Gastroesophageal sphincter (tissue), 4 donors: ENCODE measurements at regions not wholly inside any gene's neighbourhood (a gene's known extent, or its start where the extent isn't known, plus 50 kb on each side); places are given as distances from the start of the nearest gene placed in this dataset.

Experiments used
- ATAC-seq: fragments of 150-250 bp; one replicate; pipeline ENCODE4 v1.9.1; 2016; ENCODE audit warnings: mild to moderate bottlenecking, moderate library complexity
- H3K27ac ChIP-seq, 4 donors: fragments of 200-600 bp; sonication (generic) in 3 of 4; 1 replicate in 3 of 4; 2 replicates in 1 of 4; pipeline ENCODE4 v1.5.1; 2016 to 2019
- H3K27me3 ChIP-seq: fragments of 200-600 bp; sonication (generic); one replicate; pipeline ENCODE4 v1.5.1; 2019
- H3K36me3 ChIP-seq, 2 donors: fragments of 200-600 bp; sonication (generic); one replicate each; pipeline ENCODE4 v1.5.1; 2019; ENCODE audit warnings: control low read depth in 1 of 2
- H3K4me1 ChIP-seq, 3 donors: fragments of 200-600 bp; sonication (generic); 1 replicate in 2 of 3; 2 replicates in 1 of 3; pipeline ENCODE4 v1.5.1; 2016 to 2019; ENCODE audit warnings: control low read depth in 2 of 3
- H3K4me3 ChIP-seq, 2 donors: fragments of 200-600 bp; sonication (generic); one replicate each; pipeline ENCODE4 v1.5.1; 2019; ENCODE audit warnings: mild to moderate bottlenecking in 1 of 2, moderate library complexity in 1 of 2
- H3K9me3 ChIP-seq, 3 donors: fragments of 200-600 bp; sonication (generic); one replicate each; pipeline ENCODE4 v1.5.1; 2017 to 2019; ENCODE audit warnings: control low read depth in 2 of 3
- EP300 ChIP-seq: sonication (generic); formaldehyde crosslinking; IDR thresholded peaks from one replicate; pipeline ENCODE4 v1.6.1; 2017; ENCODE audit warnings: antibody characterized with exemption, mild to moderate bottlenecking
- POLR2A ChIP-seq, 2 donors: fragments of 450-650 bp; IDR thresholded peaks; one replicate each; pipeline ENCODE4 v1.6.1; 2017; ENCODE audit warnings: antibody characterized with exemption in 2 of 2, mild to moderate bottlenecking in 2 of 2, moderate library complexity in 1 of 2
- POLR2AphosphoS5 ChIP-seq: sonication (generic); formaldehyde crosslinking; IDR thresholded peaks from one replicate; pipeline ENCODE4 v1.6.1; 2017; ENCODE audit warnings: antibody characterized with exemption
- WGBS, 2 donors: methylation state at CpG; one replicate each; pipeline ENCODE4 v1.1.5; 2018; ENCODE audit warnings: low coverage in 1 of 2; 5-methylcytosine and 5-hydroxymethylcytosine counted together
- TF ChIP-seq, protein P1 (sequence below), 4 experiments: fragments of 200-600 bp in 2 of 4; fragments of 450-650 bp in 2 of 4; sonication (generic) in 1 of 4; IDR thresholded peaks; one replicate each; pipeline ENCODE4 v1.5.1; 2017 to 2019; ENCODE audit warnings: antibody characterized with exemption in 4 of 4, mild to moderate bottlenecking in 2 of 4, moderate library complexity in 2 of 4

DNA sequence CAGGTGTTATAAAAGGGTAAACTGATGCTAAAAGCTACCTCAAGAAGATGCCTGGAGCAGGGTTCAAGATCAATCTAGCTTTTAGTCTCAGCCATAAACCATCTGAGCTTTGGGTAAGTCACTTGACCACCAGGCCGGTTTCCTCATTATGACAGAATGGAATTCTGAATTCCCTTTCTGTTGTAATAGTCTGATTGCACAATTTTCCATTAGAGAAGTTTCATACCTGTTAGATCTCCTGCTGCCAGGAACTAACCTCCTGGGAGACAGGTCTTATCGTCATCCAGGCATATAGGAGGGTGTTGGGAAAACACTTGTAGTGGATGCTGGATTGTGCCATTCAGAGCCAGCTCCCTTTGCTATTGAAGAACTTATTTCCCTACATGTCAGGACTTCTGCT lies 272.5 kb downstream of the TDRD15 start:
- Histone ChIP-seq H3K36me3 (no peaks in the 10 kb centered on the region), H3K4me3 (no peak overlapping the region), H3K27ac (no peak overlapping the region), H3K4me1 (no peaks in the 10 kb centered on the region), H3K9me3 (no peaks in the 10 kb centered on the region), H3K27me3 (no peaks in the 10 kb centered on the region)
- 50 to 80% methylated on average over 1 to 2 of the region's 2 CpGs for WGBS, 2 donors
- no peak for ATAC-seq
- no peak for TF ChIP-seq POLR2A (IDR thresholded peaks at IDR 0.05)
- TF ChIP-seq EP300, result no peak
- TF ChIP-seq POLR2AphosphoS5, result no peak
- TF ChIP-seq, protein P1, sequence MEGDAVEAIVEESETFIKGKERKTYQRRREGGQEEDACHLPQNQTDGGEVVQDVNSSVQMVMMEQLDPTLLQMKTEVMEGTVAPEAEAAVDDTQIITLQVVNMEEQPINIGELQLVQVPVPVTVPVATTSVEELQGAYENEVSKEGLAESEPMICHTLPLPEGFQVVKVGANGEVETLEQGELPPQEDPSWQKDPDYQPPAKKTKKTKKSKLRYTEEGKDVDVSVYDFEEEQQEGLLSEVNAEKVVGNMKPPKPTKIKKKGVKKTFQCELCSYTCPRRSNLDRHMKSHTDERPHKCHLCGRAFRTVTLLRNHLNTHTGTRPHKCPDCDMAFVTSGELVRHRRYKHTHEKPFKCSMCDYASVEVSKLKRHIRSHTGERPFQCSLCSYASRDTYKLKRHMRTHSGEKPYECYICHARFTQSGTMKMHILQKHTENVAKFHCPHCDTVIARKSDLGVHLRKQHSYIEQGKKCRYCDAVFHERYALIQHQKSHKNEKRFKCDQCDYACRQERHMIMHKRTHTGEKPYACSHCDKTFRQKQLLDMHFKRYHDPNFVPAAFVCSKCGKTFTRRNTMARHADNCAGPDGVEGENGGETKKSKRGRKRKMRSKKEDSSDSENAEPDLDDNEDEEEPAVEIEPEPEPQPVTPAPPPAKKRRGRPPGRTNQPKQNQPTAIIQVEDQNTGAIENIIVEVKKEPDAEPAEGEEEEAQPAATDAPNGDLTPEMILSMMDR (IDR thresholded peaks at IDR 0.05), result no peak

DNA sequence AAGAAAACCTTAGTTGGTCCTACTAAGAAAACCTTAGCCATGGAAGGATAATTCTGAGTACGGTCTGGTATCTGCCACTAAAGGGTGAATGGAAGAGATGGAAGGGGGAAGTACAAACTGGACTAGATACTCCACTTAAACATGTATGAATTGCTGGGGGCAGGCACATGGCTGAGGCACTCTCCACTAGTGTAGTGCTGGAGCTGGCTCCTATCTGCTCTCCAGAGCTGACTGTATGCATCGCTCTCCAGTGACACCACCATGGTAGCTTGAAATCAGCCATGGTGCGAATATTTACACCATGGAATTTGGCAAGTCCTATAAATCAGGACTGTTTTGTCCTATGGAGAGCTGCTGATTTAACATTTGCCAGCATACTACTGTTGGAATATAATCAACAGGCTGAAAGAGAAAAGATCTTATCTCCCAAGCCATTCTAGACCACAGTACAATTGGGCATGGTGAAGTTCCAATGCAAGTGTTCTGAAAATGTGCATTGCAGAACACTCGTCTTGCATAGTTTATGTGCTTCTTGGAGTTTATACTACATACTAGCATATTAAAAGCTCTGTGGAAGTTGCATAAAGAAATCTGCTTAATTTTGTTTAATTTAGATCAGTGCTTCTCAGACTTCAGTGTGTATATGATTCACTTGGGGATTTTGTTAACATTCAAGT lies 277.4 kb downstream of the TDRD15 start:
- Histone ChIP-seq H3K27me3 (no peaks in the 10 kb centered on the region), H3K4me3 (no peak overlapping the region), H3K4me1 (no peaks in the 10 kb centered on the region), H3K27ac (no peak overlapping the region), H3K9me3 (no peaks in the 10 kb centered on the region), H3K36me3 (no peaks in the 10 kb centered on the region)
- WGBS, 2 donors, result 79 to 100% methylated on average over 2 to 4 of the region's 4 CpGs
- TF ChIP-seq POLR2AphosphoS5 (no peak), POLR2A (IDR thresholded peaks at IDR 0.05) (no peak), EP300 (no peak)
- TF ChIP-seq, protein P1 (IDR thresholded peaks at IDR 0.05), result no peak
- no peak for ATAC-seq

DNA sequence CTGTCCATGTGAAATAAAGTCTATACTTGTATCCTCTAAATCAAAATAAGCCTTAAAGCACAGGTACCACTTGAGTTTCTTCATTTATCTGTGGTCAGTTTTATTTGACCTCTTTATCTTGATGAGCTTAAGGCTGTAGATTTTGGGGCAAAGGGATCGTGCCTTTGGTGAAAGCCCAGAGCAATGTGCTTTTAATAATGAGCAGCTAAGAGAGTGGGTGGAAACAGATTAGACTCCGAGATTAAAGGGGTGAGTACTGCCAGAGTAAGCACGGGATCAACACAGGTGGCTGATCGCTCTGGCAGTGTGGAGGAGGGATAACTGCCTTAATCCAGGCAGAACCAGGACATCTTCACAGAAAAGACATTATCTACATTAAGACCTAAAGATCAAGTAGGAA lies 280.4 kb downstream of the TDRD15 start:
- Histone ChIP-seq H3K4me3 (no peak overlapping the region), H3K27ac (no peak overlapping the region), H3K36me3 (no peaks in the 10 kb centered on the region), H3K4me1 (no peaks in the 10 kb centered on the region), H3K27me3 (no peaks in the 10 kb centered on the region), H3K9me3 (no peaks in the 10 kb centered on the region)
- TF ChIP-seq, protein P1 (IDR thresholded peaks at IDR 0.05), result no peak
- TF ChIP-seq EP300 (no peak), POLR2AphosphoS5 (no peak), POLR2A (IDR thresholded peaks at IDR 0.05) (no peak)
- 60 to 72% methylated on average over 4 of the region's 4 CpGs for WGBS, 2 donors
- no peak for ATAC-seq

DNA sequence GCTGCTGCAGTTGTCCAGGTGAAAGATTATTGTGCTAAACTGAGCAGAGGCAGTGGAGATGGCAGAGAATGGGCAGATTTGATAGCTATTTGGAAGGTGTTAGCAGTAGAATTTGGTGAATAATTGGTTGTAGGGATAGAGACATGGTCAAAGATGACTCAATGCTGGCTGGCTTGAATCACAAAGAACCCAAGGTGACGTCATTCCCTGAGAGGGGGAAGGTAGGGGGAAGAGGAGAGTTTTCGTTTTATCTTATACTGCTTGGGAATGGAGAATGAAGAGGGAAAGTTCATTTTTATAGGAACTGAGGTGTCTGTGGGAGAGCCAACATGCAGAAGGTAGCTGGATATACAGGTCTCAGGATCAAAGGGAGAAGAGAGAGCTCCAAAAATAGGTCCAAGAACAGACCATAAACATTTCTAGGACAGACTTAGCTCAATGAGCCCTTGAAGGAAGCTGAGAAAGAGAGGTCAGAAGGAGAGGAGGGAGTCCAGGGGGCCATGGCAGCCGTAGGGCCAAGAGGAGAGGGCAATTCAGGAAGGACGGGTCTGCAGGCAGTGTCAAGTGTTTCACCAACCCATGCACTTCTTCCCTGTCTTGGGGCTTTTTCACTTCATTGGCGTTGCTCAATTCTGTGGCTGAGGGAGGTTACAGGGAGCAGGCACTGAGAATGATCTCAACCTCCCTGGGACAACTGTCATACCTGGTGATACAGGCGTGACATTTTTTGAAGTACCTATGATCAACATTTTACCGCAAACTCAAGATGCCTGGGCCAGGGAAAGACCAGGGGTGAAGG lies 281.3 kb downstream of the TDRD15 start:
- 79 to 94% methylated on average over 6 to 7 of the region's 7 CpGs for WGBS, 2 donors
- no peaks in the 10 kb centered on the region for H3K4me1 ChIP-seq

DNA sequence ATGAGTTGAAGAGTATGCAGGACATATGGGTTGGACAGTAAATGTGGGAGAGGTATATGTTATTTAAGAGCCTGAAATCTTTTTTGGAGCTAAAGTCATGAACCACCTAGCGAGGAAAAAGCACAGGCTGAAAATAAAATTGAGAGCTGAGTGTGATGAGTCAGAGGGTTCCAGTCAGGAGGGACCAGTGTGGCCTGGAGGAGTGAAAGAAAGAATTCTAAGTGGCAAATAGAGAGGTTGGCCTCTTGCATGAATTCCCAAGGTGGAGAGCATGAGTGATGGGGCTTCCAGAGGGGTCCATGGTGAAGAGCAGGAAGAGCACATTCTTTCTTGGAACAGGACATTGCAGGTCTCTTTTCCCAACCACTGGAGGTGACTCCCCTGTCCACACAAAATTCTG lies 282.6 kb downstream of the TDRD15 start:
- no peak for TF ChIP-seq EP300
- TF ChIP-seq, protein P1 (IDR thresholded peaks at IDR 0.05), result no peak
- WGBS, 2 donors, result 91 to 92% methylated on average over 1 of the region's 1 CpG
- H3K4me3 ChIP-seq, result no peak overlapping the region
- no peak for ATAC-seq
- H3K4me1 ChIP-seq, result no peaks in the 10 kb centered on the region
- H3K27me3 ChIP-seq, result no peaks in the 10 kb centered on the region
- H3K9me3 ChIP-seq, result no peaks in the 10 kb centered on the region
- H3K27ac ChIP-seq, result no peak overlapping the region
- H3K36me3 ChIP-seq, result no peaks in the 10 kb centered on the region

More for the DNA sequence above, 281.3 kb downstream of the TDRD15 start:
- H3K9me3 ChIP-seq, result no peaks in the 10 kb centered on the region
- no peak for ATAC-seq
- H3K27ac ChIP-seq, result no peak overlapping the region
- H3K36me3 ChIP-seq, result no peaks in the 10 kb centered on the region
- TF ChIP-seq POLR2A (IDR thresholded peaks at IDR 0.05) (no peak), POLR2AphosphoS5 (no peak), EP300 (no peak)
- H3K27me3 ChIP-seq, result no peaks in the 10 kb centered on the region
- no peak overlapping the region for H3K4me3 ChIP-seq
